ENCODE measurements at regions not wholly inside any gene's neighbourhood (a gene's known extent, or its start where the extent isn't known, plus 50 kb on each side); places are given as distances from the start of the nearest gene placed in this dataset.

DNA sequence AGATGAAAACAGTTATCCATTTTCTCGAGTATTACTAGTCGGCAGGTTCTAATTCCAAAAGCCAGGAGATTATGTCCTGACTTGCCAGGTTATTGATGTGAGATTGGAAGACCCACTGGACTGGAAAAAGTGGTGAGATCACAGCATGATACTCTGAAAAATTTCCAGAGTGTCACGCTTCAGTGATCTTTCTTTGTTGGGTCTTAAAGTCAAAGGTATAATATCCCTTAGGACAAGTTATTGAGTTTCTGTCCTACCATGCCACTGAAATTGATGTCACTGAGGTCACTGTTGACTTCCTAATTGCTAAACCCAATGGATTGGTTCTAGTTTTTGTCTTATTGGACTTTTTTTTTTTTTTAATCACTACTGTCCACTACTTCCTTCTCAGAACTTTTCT, 104.5 kb upstream of the GRAMD1B start (continued):
- TF ChIP-seq, protein P1, sequence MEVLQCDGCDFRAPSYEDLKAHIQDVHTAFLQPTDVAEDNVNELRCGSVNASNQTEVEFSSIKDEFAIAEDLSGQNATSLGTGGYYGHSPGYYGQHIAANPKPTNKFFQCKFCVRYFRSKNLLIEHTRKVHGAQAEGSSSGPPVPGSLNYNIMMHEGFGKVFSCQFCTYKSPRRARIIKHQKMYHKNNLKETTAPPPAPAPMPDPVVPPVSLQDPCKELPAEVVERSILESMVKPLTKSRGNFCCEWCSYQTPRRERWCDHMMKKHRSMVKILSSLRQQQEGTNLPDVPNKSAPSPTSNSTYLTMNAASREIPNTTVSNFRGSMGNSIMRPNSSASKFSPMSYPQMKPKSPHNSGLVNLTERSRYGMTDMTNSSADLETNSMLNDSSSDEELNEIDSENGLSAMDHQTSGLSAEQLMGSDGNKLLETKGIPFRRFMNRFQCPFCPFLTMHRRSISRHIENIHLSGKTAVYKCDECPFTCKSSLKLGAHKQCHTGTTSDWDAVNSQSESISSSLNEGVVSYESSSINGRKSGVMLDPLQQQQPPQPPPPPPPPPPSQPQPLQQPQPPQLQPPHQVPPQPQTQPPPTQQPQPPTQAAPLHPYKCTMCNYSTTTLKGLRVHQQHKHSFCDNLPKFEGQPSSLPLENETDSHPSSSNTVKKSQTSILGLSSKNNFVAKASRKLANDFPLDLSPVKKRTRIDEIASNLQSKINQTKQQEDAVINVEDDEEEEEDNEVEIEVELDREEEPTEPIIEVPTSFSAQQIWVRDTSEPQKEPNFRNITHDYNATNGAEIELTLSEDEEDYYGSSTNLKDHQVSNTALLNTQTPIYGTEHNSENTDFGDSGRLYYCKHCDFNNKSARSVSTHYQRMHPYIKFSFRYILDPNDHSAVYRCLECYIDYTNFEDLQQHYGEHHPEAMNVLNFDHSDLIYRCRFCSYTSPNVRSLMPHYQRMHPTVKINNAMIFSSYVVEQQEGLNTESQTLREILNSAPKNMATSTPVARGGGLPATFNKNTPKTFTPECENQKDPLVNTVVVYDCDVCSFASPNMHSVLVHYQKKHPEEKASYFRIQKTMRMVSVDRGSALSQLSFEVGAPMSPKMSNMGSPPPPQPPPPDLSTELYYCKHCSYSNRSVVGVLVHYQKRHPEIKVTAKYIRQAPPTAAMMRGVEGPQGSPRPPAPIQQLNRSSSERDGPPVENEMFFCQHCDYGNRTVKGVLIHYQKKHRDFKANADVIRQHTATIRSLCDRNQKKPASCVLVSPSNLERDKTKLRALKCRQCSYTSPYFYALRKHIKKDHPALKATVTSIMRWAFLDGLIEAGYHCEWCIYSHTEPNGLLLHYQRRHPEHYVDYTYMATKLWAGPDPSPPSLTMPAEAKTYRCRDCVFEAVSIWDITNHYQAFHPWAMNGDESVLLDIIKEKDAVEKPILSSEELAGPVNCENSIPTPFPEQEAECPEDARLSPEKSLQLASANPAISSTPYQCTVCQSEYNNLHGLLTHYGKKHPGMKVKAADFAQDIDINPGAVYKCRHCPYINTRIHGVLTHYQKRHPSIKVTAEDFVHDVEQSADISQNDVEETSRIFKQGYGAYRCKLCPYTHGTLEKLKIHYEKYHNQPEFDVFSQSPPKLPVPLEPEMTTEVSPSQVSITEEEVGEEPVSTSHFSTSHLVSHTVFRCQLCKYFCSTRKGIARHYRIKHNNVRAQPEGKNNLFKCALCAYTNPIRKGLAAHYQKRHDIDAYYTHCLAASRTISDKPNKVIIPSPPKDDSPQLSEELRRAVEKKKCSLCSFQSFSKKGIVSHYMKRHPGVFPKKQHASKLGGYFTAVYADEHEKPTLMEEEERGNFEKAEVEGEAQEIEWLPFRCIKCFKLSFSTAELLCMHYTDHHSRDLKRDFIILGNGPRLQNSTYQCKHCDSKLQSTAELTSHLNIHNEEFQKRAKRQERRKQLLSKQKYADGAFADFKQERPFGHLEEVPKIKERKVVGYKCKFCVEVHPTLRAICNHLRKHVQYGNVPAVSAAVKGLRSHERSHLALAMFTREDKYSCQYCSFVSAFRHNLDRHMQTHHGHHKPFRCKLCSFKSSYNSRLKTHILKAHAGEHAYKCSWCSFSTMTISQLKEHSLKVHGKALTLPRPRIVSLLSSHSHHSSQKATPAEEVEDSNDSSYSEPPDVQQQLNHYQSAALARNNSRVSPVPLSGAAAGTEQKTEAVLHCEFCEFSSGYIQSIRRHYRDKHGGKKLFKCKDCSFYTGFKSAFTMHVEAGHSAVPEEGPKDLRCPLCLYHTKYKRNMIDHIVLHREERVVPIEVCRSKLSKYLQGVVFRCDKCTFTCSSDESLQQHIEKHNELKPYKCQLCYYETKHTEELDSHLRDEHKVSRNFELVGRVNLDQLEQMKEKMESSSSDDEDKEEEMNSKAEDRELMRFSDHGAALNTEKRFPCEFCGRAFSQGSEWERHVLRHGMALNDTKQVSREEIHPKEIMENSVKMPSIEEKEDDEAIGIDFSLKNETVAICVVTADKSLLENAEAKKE (CRISPR knock-in tag; IDR thresholded peaks at IDR 0.05), result no peak
- TF ChIP-seq POLR2AphosphoS5 (IDR thresholded peaks at IDR 0.05; ENCODE audit: low read depth) (no peak), NANOG (IDR thresholded peaks at IDR 0.05; ENCODE audit: borderline replicate concordance) (no peak), JUNB (IDR thresholded peaks at IDR 0.05; ENCODE audit: unreplicated experiment) (no peak), CREB1 (CRISPR knock-in tag; IDR thresholded peaks at IDR 0.05; ENCODE audit: low read depth) (no peak), STAT1 (IDR thresholded peaks at IDR 0.05; ENCODE audit: unreplicated experiment) (no peak), EZH2 (IDR thresholded peaks at IDR 0.05; ENCODE audit: low read depth, unreplicated experiment) (no peak), ZNF114 (CRISPR knock-in tag; IDR thresholded peaks at IDR 0.05) (no peak), EZH2phosphoT487 (IDR thresholded peaks at IDR 0.05; ENCODE audit: unreplicated experiment) (no peak)
- TF ChIP-seq, protein P2, sequence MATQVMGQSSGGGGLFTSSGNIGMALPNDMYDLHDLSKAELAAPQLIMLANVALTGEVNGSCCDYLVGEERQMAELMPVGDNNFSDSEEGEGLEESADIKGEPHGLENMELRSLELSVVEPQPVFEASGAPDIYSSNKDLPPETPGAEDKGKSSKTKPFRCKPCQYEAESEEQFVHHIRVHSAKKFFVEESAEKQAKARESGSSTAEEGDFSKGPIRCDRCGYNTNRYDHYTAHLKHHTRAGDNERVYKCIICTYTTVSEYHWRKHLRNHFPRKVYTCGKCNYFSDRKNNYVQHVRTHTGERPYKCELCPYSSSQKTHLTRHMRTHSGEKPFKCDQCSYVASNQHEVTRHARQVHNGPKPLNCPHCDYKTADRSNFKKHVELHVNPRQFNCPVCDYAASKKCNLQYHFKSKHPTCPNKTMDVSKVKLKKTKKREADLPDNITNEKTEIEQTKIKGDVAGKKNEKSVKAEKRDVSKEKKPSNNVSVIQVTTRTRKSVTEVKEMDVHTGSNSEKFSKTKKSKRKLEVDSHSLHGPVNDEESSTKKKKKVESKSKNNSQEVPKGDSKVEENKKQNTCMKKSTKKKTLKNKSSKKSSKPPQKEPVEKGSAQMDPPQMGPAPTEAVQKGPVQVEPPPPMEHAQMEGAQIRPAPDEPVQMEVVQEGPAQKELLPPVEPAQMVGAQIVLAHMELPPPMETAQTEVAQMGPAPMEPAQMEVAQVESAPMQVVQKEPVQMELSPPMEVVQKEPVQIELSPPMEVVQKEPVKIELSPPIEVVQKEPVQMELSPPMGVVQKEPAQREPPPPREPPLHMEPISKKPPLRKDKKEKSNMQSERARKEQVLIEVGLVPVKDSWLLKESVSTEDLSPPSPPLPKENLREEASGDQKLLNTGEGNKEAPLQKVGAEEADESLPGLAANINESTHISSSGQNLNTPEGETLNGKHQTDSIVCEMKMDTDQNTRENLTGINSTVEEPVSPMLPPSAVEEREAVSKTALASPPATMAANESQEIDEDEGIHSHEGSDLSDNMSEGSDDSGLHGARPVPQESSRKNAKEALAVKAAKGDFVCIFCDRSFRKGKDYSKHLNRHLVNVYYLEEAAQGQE (IDR thresholded peaks at IDR 0.05; ENCODE audit: unreplicated experiment), result no peak
